SU-DHL-6 (cell line): ENCODE measurements at regions not wholly inside any gene's neighbourhood (a gene's known extent, or its start where the extent isn't known, plus 50 kb on each side); places are given as distances from the start of the nearest gene placed in this dataset.

Source experiments
- H2AFZ ChIP-seq: fragments of 200-600 bp; sonication (generic); 2 replicates; pipeline ENCODE4 v1.6.1; 2014; ENCODE audit warnings: low read depth, mild to moderate bottlenecking, moderate library complexity, mixed read lengths, antibody characterized with exemption, low read length; ENCODE audit not compliant: severe bottlenecking
- H3F3A ChIP-seq: fragments of 200-600 bp; shearing (Covaris generic); 2 replicates; pipeline ENCODE4 v1.6.0; 2016; ENCODE audit warnings: antibody characterized with exemption, mild to moderate bottlenecking; ENCODE audit not compliant: insufficient read depth
- H3K27ac ChIP-seq: fragments of 200-600 bp; sonication (generic); 2 replicates; pipeline ENCODE4 v1.5.1; 2016; ENCODE audit warnings: low read depth, mild to moderate bottlenecking, low read length, moderate library complexity, mixed read lengths
- H3K27me3 ChIP-seq: fragments of 200-600 bp; sonication (generic), shearing (Covaris generic); 2 replicates; pipeline ENCODE4 v1.6.0; 2014; ENCODE audit warnings: mild to moderate bottlenecking, low read length
- H3K36me3 ChIP-seq: fragments of 200-600 bp; sonication (generic); 2 replicates; pipeline ENCODE4 v1.6.1; 2014; ENCODE audit warnings: mild to moderate bottlenecking, low read length, mixed read lengths
- H3K4me2 ChIP-seq: fragments of 300-600, 200-600 bp; shearing (Covaris generic), sonication (generic); 2 replicates; pipeline ENCODE4 v1.6.0; 2014; ENCODE audit warnings: low read length, low read depth, mild to moderate bottlenecking; ENCODE audit not compliant: poor library complexity, severe bottlenecking
- H3K4me3 ChIP-seq: fragments of 200-600 bp; sonication (generic); 2 replicates; pipeline ENCODE4 v1.5.1; 2014; ENCODE audit warnings: antibody characterized with exemption, low read length, mild to moderate bottlenecking, mixed read lengths; ENCODE audit not compliant: insufficient read depth, poor library complexity, severe bottlenecking
- H3K79me2 ChIP-seq: fragments of 200-600 bp; sonication (generic); 2 replicates; pipeline ENCODE4 v1.6.1; 2014; ENCODE audit warnings: mild to moderate bottlenecking, low read length, moderate library complexity; ENCODE audit not compliant: insufficient read depth
- H3K9ac ChIP-seq: fragments of 200-600 bp; sonication (generic); 2 replicates; pipeline ENCODE4 v1.7.0; 2014; ENCODE audit warnings: mild to moderate bottlenecking, low read length
- H3K9me2 ChIP-seq: fragments of 200-600 bp; sonication (generic); replicated peaks from 2 replicates; pipeline ENCODE4 v1.6.1; 2014; ENCODE audit warnings: low read length; ENCODE audit not compliant: insufficient read depth
- H3K9me3 ChIP-seq: fragments of 200-600 bp; sonication (generic); 2 replicates; pipeline ENCODE4 v1.6.1; 2014; ENCODE audit warnings: low read length, mixed read lengths; ENCODE audit not compliant: insufficient read depth
- H4K20me1 ChIP-seq: fragments of 200-600 bp; sonication (generic); 2 replicates; pipeline ENCODE4 v1.6.1; 2014; ENCODE audit warnings: low read depth, mild to moderate bottlenecking, antibody characterized with exemption, low read length, moderate library complexity, mixed read lengths
- EZH2phosphoT487 ChIP-seq: fragments of 200-600 bp; sonication (generic), shearing (Covaris generic); conservative IDR thresholded peaks from 2 replicates; pipeline ENCODE4 v1.6.1; 2018; ENCODE audit warnings: mild to moderate bottlenecking, antibody characterized with exemption, low read length, moderate library complexity, mixed read lengths
- TF ChIP-seq, protein P1 (sequence below): fragments of 200-600 bp; sonication (generic); IDR thresholded peaks from one replicate; pipeline ENCODE4 v1.5.1; 2017; ENCODE audit warnings: antibody characterized with exemption, mild to moderate bottlenecking, low read length, moderate library complexity; ENCODE audit not compliant: insufficient read depth, poor library complexity, severe bottlenecking

DNA sequence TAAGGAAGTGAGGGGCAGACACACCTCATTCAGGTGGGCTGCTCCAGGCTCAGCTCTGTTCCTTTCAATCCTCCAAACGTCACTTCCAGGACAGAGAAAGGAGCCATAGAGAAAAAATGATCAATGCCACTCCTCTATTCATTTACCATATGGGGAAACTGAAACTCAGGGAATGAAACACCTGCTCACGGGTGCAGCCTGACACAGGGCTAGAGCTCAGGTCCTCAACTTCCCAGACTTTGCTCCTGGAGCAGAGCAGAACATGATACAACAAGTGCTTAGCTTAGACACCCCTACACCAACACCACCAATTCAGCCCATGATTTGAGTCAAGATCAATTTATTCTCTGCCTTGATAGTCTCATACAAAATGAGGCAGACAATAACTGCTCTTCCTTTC, 58.5 kb upstream of the LPP start:
- Histone ChIP-seq H3K27me3 (no peaks in the 10 kb centered on the region), H3K4me3 (no peak overlapping the region), H3K9me2 (no peaks in the 10 kb centered on the region), H3K9ac (no peak overlapping the region), H3K9me3 (peaks cover 4% of the 10 kb centered on the region; the same call in 1 of the 2 replicates), H4K20me1 (no peaks in the 10 kb centered on the region), H3K27ac (peak overlapping the region; percentile 71), H3F3A (peaks cover 55% of the 10 kb centered on the region), H2AFZ (no peak overlapping the region), H3K4me2 (no peak overlapping the region), H3K36me3 (no peaks in the 10 kb centered on the region), H3K79me2 (no peaks in the 10 kb centered on the region)
- TF ChIP-seq, protein P1, sequence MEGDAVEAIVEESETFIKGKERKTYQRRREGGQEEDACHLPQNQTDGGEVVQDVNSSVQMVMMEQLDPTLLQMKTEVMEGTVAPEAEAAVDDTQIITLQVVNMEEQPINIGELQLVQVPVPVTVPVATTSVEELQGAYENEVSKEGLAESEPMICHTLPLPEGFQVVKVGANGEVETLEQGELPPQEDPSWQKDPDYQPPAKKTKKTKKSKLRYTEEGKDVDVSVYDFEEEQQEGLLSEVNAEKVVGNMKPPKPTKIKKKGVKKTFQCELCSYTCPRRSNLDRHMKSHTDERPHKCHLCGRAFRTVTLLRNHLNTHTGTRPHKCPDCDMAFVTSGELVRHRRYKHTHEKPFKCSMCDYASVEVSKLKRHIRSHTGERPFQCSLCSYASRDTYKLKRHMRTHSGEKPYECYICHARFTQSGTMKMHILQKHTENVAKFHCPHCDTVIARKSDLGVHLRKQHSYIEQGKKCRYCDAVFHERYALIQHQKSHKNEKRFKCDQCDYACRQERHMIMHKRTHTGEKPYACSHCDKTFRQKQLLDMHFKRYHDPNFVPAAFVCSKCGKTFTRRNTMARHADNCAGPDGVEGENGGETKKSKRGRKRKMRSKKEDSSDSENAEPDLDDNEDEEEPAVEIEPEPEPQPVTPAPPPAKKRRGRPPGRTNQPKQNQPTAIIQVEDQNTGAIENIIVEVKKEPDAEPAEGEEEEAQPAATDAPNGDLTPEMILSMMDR: no peak
- no peak for TF ChIP-seq EZH2phosphoT487

DNA sequence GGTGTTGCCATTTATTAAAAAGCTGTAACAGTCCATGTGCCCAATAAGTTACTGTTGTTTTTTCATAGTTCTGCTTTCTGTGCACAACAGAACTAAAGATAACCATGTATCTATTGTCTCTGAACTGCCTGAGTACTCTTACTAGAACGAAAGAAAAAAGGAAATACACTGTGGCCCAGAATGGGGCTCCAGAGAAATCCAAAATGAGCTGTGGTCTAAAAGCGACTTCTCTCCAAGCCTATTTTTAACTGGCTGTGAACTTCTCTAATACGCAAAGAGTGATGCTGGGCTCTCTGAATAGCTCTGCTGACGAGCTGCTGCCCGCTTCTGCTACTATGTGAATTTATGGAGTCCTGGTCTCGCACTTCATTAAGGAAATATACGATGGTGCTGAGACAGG, 56.2 kb upstream of the LPP start:
- Histone ChIP-seq H2AFZ (peak overlapping the region; percentile 25), H3K27me3 (no peaks in the 10 kb centered on the region), H3K79me2 (no peaks in the 10 kb centered on the region), H3K36me3 (no peaks in the 10 kb centered on the region), H3K9ac (peak overlapping the region; percentile 42), H3F3A (peaks cover 52% of the 10 kb centered on the region), H4K20me1 (no peaks in the 10 kb centered on the region), H3K9me3 (peaks cover 14% of the 10 kb centered on the region; the same call in 1 of the 2 replicates), H3K4me3 (peak overlapping the region; percentile 9), H3K27ac (peak overlapping the region; percentile 71), H3K4me2 (peak overlapping the region; percentile 49), H3K9me2 (no peaks in the 10 kb centered on the region)
- TF ChIP-seq, protein P1: no peak
- no peak for TF ChIP-seq EZH2phosphoT487

DNA sequence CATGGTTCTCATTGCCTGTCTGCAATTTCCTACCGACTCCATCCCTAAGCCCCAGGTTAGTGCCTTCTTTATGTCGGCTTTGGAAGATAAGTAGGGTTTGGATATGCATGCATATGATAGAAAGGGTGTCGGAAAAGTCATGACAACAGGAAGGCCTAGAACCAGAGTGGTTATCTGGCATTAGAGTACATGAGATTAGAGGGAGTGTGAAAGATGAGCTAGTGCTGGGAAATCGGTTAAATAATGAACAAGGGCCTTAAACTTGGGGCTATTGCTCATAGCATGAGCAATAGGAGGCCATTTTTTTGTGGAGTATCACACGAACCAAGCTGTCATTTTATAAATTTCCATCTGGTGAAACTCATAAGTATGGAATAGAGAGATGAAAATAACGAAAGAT, 54.0 kb upstream of the LPP start:
- Histone ChIP-seq H3K9me3 (peaks cover 14% of the 10 kb centered on the region; the same call in 1 of the 2 replicates), H3K4me3 (no peak overlapping the region), H3K9ac (no peak overlapping the region), H3K27ac (peak overlapping the region; percentile 42), H3K27me3 (no peaks in the 10 kb centered on the region), H3F3A (peaks cover 43% of the 10 kb centered on the region), H3K4me2 (no peak overlapping the region), H3K36me3 (no peaks in the 10 kb centered on the region), H3K9me2 (no peaks in the 10 kb centered on the region), H2AFZ (no peak overlapping the region), H3K79me2 (no peaks in the 10 kb centered on the region), H4K20me1 (no peaks in the 10 kb centered on the region)
- TF ChIP-seq EZH2phosphoT487: no peak
- TF ChIP-seq, protein P1: no peak
